Kidney (tissue), 13 donors: ENCODE measurements at regions not wholly inside any gene's neighbourhood (a gene's known extent, or its start where the extent isn't known, plus 50 kb on each side); places are given as distances from the start of the nearest gene placed in this dataset.

Experiments used
- DNase-seq, 5 donors: peaks; one replicate each; pipeline ENCODE4 v3.0.0-alpha.2; 2013 to 2020
- FAIRE-seq: peaks from 2 replicates; lab custom pipeline; 2012; peaks lifted over from hg19 to GRCh38; lab: Jason Lieb, UNC
- H3K27ac ChIP-seq, 2 donors: one replicate each; pipeline ENCODE4 v1.7.0; 2013; ENCODE audit warnings: low read depth in 2 of 2, low read length in 2 of 2, inconsistent platforms in 1 of 2
- H3K27me3 ChIP-seq: one replicate; pipeline ENCODE4 v1.7.1; 2013; ENCODE audit warnings: low read length, inconsistent platforms; ENCODE audit not compliant: control insufficient read depth, insufficient read depth
- H3K36me3 ChIP-seq, 3 donors: one replicate each; pipeline versions ENCODE4 v1.7.0 to v1.7.1; 2013; ENCODE audit warnings: low read length in 3 of 3, control low read depth in 1 of 3, inconsistent platforms in 1 of 3; ENCODE audit not compliant: insufficient read depth in 3 of 3, control insufficient read depth in 2 of 3
- H3K4me1 ChIP-seq, 3 donors: one replicate each; pipeline versions ENCODE4 v1.7.0 to v1.7.1; 2013; ENCODE audit warnings: low read length in 3 of 3, inconsistent platforms in 1 of 3, low read depth in 1 of 3; ENCODE audit not compliant: control insufficient read depth in 2 of 3, insufficient read depth in 2 of 3
- H3K4me3 ChIP-seq, 3 donors: one replicate each; pipeline versions ENCODE4 v1.7.0 to v1.8.1; 2013; ENCODE audit warnings: low read length in 3 of 3, control low read depth in 1 of 3, inconsistent platforms in 1 of 3
- H3K9ac ChIP-seq, 3 donors: one replicate each; pipeline versions ENCODE4 v1.7.0 to v1.7.1; 2013; ENCODE audit warnings: low read length in 3 of 3, control low read depth in 1 of 3, inconsistent platforms in 1 of 3
- H3K9me3 ChIP-seq, 3 donors: one replicate each; pipeline versions ENCODE4 v1.7.0 to v1.7.1; 2013; ENCODE audit warnings: low read length in 3 of 3, control low read depth in 1 of 3, inconsistent platforms in 1 of 3; ENCODE audit not compliant: control insufficient read depth in 2 of 3, insufficient read depth in 1 of 3
- CTCF ChIP-seq: IDR thresholded peaks from 3 replicates; pipeline ENCODE4 v1.5.1; 2012; ENCODE audit warnings: mild to moderate bottlenecking, moderate library complexity, borderline replicate concordance; ENCODE audit not compliant: insufficient read depth; ENCODE audit errors: extremely low read depth
- intact Hi-C: fragments of 100-400 bp; cut with DNase I; formaldehyde crosslinking; loops from one replicate; pipeline ENCODE4 v1.11.1; 2022
- donor health status: control.
- donor health status: control.
- donor health status: control.
- donor health status: control.
- donor health status: control.
- donor health status: DM: yes; HTN: yes; CAD: no.
- donor health status: Normal renal cell carcinoma (clear cell type).

- TF ChIP-seq CTCF = no peak
- Histone ChIP-seq H3K27me3 (no peaks in the 10 kb centered on the region), H3K4me1 (peaks cover 0 to 12% (median 7%) of the 10 kb centered on the region in 3 donors), H3K27ac (peak overlapping the region in 1 of 2 donors; percentile 8), H3K9ac (peak overlapping the region in 2 of 3 donors; percentile 6 to 92), H3K36me3 (no peaks in the 10 kb centered on the region), H3K4me3 (peak overlapping the region in 2 of 3 donors; percentile 48 to 66), H3K9me3 (no peaks in the 10 kb centered on the region)
- intact Hi-C loops = no loop called here
- DNase-seq = peak in 1 of 5 donors; percentile 40
- no peak for FAIRE-seq
These were observed 244.2 kb downstream of the AUH start for GRCh38 chr9:91117474-91117891.

GRCh38 chr9:91117959-91118703 is 243.6 kb downstream of the AUH start:
- H3K9me3 ChIP-seq = no peaks in the 10 kb centered on the region
- no peak for FAIRE-seq
- H3K36me3 ChIP-seq = no peaks in the 10 kb centered on the region
- H3K27me3 ChIP-seq = no peaks in the 10 kb centered on the region
- intact Hi-C loops = no loop called here
- peak overlapping the region; percentile 33 to 59 for H3K27ac ChIP-seq
- H3K4me3 ChIP-seq = peak overlapping the region; percentile 48 to 66 (median 49)
- peak overlapping the region in 2 of 3 donors; percentile 9 to 92 for H3K9ac ChIP-seq
- no peak for TF ChIP-seq CTCF
- H3K4me1 ChIP-seq = peaks cover 0 to 12% (median 7%) of the 10 kb centered on the region in 3 donors
- peak; percentile 88 to 96 (median 91) for DNase-seq

- Histone ChIP-seq H3K4me3 (peak overlapping the region; percentile 48 to 66 (median 49)), H3K9me3 (no peaks in the 10 kb centered on the region), H3K36me3 (no peaks in the 10 kb centered on the region), H3K4me1 (peaks cover 0 to 12% (median 7%) of the 10 kb centered on the region in 3 donors), H3K27ac (peak overlapping the region; percentile 33 to 59), H3K9ac (peak overlapping the region in 2 of 3 donors; percentile 9 to 92), H3K27me3 (no peaks in the 10 kb centered on the region)
- no peak for DNase-seq
- TF ChIP-seq CTCF = no peak
- intact Hi-C loops = no loop called here
- no peak for FAIRE-seq
These were observed 243.1 kb downstream of the AUH start for GRCh38 chr9:91118704-91119025.
